Liver (tissue), 3 donors: ENCODE measurements at regions not wholly inside any gene's neighbourhood (a gene's known extent, or its start where the extent isn't known, plus 50 kb on each side); places are given as distances from the start of the nearest gene placed in this dataset.

Experiments used
- EGR1 ChIP-seq, 2 donors: IDR thresholded peaks; 2 replicates each; pipeline ENCODE4 v1.6.1; 2016 to 2018; ENCODE audit warnings: antibody characterized with exemption in 2 of 2, low read depth in 2 of 2
- FOXA1 ChIP-seq: IDR thresholded peaks from 2 replicates; pipeline ENCODE4 v1.6.1; 2016; ENCODE audit warnings: antibody characterized with exemption
- FOXA2 ChIP-seq: IDR thresholded peaks from 2 replicates; pipeline ENCODE4 v1.6.1; 2016; ENCODE audit warnings: antibody characterized with exemption
- GABPA ChIP-seq, 2 donors: IDR thresholded peaks in 1 of 2; conservative IDR thresholded peaks in 1 of 2; 2 replicates each; pipeline ENCODE4 v1.6.1; 2016; ENCODE audit warnings: antibody characterized with exemption in 2 of 2, mild to moderate bottlenecking in 1 of 2, moderate library complexity in 1 of 2
- JUND ChIP-seq, 2 donors: IDR thresholded peaks; 2 replicates each; pipeline ENCODE4 v1.6.1; 2016; ENCODE audit warnings: antibody characterized with exemption in 2 of 2
- NR2F2 ChIP-seq: IDR thresholded peaks from 2 replicates; pipeline ENCODE4 v1.6.1; 2016; ENCODE audit warnings: antibody characterized with exemption
- SP1 ChIP-seq: IDR thresholded peaks from 2 replicates; pipeline ENCODE4 v1.6.1; 2018; ENCODE audit warnings: antibody characterized with exemption, mild to moderate bottlenecking
- YY1 ChIP-seq: IDR thresholded peaks from 2 replicates; pipeline ENCODE4 v1.6.1; 2016; ENCODE audit warnings: antibody characterized with exemption, mild to moderate bottlenecking
- TF ChIP-seq, protein P1 (sequence below): IDR thresholded peaks from 2 replicates; pipeline ENCODE4 v1.6.1; 2016; ENCODE audit warnings: antibody characterized with exemption
- TF ChIP-seq, protein P2 (sequence below): fragments of 150-350 bp; IDR thresholded peaks from 2 replicates; pipeline ENCODE4 v1.5.1; 2017; ENCODE audit warnings: improper control_type of control experiment, low read depth, low read length; ENCODE audit not compliant: missing input control
- TF ChIP-seq, protein P3 (sequence below): IDR thresholded peaks from 2 replicates; pipeline ENCODE4 v1.6.1; 2016; ENCODE audit warnings: antibody characterized with exemption
- TF ChIP-seq, protein P4 (sequence below): IDR thresholded peaks from 2 replicates; pipeline ENCODE4 v1.6.1; 2016; ENCODE audit warnings: antibody characterized with exemption
- donor health status: healthy.
- donor health status: healthy.

DNA sequence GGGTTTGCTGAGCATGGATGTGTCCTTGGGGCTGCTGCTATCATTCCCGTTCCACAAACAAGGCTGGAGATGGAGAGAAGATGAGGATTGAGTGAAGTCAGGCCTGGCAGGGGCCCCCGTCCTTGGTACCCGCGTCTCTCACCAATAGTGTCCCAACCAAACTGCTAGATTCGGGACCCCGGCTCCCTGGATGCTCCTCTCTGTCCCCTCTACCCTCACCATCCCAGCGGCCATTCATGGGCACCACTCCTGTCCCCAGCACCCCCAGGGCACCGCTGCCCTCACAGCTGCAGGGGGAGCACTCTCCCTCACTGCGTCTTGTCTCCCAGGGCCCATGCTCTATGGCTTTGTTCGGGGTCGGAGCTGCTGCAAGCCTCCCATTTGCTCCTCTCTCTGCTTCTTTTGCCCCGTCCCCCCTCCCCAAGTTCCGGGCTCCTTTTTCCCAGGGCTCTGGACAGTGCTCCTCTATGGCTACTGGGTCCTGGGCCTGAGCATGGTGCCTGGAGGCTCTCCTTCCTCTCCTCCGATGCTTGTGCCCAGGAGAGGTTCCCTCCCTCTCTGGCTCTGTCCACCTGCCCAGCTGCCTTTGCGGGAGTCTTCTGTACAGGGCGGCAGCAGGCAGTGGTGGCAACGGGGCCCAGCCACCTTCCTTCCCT, 219.5 kb downstream of the TEX29 start:
- TF ChIP-seq, protein P1, sequence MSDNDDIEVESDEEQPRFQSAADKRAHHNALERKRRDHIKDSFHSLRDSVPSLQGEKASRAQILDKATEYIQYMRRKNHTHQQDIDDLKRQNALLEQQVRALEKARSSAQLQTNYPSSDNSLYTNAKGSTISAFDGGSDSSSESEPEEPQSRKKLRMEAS, result no peak
- TF ChIP-seq, protein P2, sequence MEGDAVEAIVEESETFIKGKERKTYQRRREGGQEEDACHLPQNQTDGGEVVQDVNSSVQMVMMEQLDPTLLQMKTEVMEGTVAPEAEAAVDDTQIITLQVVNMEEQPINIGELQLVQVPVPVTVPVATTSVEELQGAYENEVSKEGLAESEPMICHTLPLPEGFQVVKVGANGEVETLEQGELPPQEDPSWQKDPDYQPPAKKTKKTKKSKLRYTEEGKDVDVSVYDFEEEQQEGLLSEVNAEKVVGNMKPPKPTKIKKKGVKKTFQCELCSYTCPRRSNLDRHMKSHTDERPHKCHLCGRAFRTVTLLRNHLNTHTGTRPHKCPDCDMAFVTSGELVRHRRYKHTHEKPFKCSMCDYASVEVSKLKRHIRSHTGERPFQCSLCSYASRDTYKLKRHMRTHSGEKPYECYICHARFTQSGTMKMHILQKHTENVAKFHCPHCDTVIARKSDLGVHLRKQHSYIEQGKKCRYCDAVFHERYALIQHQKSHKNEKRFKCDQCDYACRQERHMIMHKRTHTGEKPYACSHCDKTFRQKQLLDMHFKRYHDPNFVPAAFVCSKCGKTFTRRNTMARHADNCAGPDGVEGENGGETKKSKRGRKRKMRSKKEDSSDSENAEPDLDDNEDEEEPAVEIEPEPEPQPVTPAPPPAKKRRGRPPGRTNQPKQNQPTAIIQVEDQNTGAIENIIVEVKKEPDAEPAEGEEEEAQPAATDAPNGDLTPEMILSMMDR, result no peak
- TF ChIP-seq, protein P3, sequence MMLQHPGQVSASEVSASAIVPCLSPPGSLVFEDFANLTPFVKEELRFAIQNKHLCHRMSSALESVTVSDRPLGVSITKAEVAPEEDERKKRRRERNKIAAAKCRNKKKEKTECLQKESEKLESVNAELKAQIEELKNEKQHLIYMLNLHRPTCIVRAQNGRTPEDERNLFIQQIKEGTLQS, result no peak
- TF ChIP-seq GABPA (IDR thresholded peaks at IDR 0.05 in 1 of 2, conservative IDR thresholded peaks at IDR 0.05 in 1 of 2) (no peak), SP1 (no peak), JUND (IDR thresholded peaks at IDR 0.05) (no peak), NR2F2 (no peak), FOXA1 (no peak), FOXA2 (no peak), YY1 (no peak), EGR1 (IDR thresholded peaks at IDR 0.05; ENCODE audit: low read depth in 2 of 2) (no peak)
- TF ChIP-seq, protein P4, sequence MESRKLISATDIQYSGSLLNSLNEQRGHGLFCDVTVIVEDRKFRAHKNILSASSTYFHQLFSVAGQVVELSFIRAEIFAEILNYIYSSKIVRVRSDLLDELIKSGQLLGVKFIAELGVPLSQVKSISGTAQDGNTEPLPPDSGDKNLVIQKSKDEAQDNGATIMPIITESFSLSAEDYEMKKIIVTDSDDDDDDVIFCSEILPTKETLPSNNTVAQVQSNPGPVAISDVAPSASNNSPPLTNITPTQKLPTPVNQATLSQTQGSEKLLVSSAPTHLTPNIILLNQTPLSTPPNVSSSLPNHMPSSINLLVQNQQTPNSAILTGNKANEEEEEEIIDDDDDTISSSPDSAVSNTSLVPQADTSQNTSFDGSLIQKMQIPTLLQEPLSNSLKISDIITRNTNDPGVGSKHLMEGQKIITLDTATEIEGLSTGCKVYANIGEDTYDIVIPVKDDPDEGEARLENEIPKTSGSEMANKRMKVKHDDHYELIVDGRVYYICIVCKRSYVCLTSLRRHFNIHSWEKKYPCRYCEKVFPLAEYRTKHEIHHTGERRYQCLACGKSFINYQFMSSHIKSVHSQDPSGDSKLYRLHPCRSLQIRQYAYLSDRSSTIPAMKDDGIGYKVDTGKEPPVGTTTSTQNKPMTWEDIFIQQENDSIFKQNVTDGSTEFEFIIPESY, result no peak
